Activated T-cell treated with anti-CD3 and anti-CD28 coated beads for 1 hour (primary cell): ENCODE measurements at regions not wholly inside any gene's neighbourhood (a gene's known extent, or its start where the extent isn't known, plus 50 kb on each side); places are given as distances from the start of the nearest gene placed in this dataset.
"Not testable (repeated sequence)": the region's sequence is repeated elsewhere in the genome, so short reads cannot be mapped to it uniquely, and the experiment has no call there.

Experiments
- DNase-seq: peaks from one replicate; pipeline ENCODE4 v3.0.0-alpha.2; 2020; ENCODE audit warnings: low read depth

DNA sequence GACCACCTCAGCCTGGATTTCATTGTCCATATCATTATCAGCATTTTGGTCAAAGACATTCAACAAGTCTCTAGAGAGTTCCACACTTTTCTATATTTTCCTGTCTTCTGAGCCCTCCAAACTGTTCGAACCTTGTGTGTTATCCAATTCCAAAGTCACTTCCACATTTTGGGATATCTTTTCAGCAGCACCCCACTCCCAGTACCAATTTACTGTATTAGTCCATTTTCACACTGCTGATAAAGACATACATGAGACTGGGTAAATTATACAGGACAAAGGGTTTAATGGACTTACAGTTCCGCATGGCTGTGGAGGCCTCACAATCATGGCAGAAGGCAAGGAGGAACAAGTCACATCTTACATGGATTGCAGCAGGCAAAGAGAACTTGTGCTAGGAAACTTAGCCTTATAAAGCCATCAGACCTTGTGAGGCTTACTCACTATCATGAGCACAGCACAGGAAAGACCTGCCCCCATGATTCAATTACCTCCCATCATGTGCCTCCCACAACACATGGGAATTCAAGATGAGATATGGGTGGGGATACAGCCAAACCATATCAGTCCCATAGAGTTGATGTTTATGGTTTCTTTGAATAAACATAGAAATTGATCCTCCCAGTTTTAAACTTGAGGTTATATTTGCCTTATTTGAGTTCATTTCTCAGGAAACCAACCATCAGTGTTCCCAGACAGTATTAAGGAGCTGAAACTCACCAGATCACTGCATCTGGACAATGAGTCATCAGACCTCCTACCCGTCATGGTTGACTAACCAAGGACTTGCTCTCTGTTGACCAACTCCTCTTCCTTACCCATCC lies 322.7 kb upstream of the DUSP10 start:
- no peak for DNase-seq

DNA sequence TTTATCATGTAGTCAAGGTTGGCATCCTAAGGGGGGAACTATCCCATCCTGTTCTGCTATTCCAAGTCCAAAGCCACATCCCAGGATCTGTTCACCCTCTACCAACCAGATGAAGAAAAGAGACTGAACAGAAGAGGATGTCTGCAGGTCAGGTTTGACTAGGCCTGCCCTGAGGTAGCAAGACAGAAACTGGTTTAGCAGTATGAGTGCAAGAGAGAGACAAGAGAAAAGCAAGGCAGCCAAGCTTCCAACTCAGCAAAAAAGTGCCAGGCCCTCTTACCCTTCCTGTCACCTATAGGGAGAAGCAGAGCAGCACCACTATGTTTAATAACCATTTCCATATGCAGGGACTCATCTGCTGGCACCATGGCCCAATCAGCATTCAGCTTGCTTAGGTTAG lies 320.8 kb upstream of the DUSP10 start:
- DNase-seq, result no peak

DNA sequence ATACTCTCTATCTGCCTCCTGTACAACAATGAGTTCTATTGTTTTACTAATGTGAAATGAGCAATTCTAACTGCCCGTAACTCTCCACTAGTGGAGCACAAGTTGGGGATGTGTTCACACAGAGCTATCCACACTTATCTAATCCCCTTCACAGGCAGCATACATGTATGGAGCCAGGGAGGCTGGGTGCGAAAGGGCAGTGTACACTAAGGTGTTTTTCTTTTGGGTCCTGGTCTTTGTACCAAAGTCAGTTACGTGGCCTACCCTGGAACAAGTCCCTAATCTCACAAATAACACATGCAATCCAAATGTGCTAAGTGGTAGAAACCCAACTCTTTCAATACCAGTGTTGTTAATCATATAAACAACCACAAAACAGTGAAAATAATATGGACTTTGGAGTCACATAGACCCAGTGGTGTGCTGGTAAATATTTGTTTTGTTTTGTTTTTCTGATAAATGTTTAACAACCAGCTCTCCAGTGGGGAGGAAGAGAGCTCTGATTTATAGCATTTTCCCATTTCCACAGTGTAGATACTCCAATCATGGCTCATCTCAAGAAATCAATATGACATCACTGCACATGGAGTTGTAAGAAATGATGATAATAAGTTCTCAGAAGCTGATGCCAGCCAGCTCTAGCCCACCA lies 319.9 kb upstream of the DUSP10 start:
- no peak for DNase-seq

DNA sequence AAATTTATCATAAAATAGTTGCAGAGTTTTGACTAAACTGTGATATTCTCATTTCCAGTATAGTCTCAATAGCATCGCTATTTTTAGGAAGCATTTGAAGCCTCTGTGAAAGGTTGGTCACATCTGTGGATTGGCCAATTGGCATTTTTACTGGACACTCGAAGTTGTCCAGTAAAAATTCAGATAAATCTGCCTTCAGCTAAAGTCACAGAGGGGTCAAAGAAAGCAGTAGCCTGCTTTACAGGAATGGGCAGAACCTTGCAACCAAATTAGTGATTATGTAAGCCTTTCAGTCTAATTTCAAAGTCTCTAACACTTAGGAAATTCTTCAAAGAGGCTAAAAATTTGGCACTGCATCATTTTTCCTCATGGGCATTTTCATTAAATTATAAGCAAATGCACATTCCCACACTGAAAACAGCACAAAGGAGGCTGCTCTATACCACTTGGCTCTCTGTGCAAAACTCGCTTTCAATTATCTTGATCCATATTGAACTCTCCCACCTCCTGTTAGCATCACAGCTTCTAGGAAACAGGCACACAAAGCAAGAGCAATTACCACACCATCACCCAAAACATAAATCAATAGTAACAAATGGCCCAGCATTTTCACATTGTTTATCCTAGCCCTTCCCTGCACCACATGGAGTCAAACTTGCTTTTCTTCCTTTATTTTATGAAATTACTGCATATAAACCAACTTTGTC lies 318.5 kb upstream of the DUSP10 start:
- DNase-seq, result no peak

DNA sequence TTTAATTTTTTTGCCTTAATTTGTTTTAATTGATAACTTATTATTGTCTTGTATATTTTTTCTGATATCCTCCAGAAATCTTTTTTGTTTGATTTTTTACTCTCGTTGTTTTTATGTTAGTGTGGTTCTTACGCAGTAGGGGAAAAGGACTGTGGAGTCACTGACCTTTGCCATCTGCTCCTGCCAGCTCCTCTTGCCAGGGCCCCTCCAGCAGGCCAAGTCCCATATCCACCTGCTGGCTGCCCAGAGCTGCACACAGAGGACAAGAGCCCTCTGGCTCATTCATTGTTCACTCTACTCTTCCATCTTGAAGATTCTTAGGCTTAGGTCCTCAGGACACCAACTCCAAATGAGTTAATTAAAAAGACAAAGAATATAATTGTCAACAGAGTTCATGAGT lies 316.4 kb upstream of the DUSP10 start:
- DNase-seq, result no peak

DNA sequence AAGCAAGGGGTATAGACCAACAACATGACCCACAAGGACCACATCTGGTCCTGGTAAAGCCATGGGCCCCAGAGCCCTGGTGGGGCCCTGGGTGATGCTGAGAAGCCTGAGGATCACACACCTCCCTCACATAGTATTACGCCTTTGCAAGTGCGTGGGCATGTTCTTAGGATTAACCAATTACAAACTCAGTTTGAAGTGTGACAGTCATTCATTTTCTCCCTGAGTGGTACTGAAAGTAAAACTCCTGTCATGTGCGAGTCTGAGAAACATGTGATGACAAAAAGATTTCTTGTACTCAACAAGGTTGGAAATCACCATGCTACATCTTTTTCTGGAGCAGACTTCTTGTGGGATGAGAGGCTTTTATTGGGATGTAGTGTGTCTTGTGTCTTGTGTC lies 315.3 kb upstream of the DUSP10 start:
- DNase-seq, result no peak

DNA sequence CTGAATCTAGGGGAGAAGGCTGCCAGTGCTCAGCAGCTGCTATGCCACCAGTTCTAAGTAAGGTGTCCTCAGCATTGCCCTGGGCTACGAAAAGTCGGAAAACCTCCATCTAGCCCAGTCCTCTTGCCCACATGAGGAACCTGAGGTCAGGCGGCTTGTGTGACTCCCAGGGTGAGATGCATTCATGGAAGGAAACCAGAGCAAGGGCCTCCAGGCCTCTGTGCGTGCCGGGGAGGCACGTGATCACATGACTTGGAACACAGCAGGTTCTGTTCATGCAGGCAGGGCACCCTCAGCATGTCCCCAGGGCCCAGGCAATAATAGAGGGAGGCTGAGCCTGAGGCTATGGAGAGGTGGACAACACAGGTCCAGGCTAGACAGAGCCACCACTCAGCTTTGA lies 312.5 kb upstream of the DUSP10 start:
- DNase-seq, result no peak

DNA sequence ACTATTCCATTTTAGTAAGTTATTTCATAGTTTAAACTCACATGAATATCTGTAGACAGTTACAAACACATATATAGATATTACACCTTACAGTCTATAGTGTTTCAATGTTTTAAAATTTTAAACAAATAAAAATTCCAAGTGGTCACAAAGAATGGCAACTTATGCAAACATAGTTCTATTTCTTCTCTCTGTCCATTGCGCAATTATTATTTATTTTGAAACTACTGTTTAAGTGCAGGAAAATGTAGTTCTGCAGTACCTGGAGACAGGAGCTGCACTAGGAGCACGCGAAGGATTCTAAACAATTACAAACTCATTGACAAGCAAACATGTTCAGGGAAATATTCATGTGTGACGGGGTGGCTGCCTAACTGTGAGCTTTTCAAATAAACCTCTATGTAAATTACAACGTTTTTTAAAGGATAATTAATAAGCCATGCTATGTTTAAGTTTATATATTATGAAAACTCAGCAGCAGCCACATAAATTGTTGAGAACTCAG lies 312.0 kb upstream of the DUSP10 start:
- DNase-seq, result no peak

DNA sequence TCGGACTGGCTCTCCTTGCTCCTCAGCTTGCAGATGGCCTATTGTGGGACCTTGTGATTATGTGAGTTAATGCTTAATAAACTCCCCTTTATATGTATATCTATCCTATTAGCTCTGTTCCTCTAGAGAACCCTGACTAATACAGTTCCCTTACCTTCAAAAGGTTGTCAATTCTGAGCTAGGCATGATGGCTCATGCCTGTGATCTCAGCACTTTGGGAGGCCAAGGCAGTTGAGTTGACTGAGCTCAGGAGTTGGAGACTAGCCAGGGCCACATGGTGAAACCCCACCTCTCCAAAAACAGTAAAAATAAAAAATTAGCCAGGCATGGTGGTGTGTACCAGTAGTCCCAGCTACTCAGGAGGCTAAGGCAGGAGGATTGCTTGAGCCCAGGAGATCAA lies 309.4 kb upstream of the DUSP10 start:
- DNase-seq, result not testable (repeated sequence)

DNA sequence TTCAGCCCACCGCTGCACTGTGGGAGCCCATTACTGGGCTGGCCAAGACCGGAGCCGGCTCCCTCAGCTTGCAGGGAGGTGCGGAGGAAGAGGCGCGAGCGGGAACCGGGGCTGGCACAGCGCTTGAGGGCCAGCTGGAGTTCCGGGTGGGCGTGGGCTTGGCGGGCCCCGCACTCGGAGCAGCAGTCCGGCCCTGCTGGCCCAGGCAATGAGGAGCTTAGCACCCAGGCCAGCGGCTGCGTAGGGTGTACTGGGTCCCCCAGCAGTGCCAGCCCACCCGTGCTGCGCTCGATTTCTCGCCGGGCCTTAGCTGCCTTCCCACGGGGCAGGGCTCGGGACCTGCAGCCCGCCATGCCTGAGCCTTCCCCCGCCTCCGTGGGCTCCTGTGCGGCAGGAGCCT lies 307.8 kb upstream of the DUSP10 start:
- DNase-seq, result not testable (repeated sequence)

DNA sequence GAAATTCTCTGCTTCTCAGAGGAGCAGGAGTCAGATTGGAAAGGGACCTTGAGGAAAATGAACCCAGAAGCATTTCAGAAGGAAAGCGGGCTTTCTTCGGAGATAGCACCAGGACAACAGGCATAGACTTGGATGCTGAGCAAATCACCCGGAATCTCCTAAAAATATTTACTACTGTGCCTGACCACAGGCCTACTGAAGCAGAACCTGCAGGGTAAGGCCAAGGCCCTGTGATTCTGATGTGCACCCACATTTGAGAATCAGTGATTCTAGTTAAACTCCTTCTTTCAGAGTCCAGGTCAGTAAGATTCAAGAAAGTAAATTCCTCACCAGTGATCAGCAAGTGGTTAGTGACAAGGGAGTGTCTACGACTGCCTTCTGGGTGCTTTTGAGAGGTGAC lies 307.3 kb upstream of the DUSP10 start:
- no peak for DNase-seq

DNA sequence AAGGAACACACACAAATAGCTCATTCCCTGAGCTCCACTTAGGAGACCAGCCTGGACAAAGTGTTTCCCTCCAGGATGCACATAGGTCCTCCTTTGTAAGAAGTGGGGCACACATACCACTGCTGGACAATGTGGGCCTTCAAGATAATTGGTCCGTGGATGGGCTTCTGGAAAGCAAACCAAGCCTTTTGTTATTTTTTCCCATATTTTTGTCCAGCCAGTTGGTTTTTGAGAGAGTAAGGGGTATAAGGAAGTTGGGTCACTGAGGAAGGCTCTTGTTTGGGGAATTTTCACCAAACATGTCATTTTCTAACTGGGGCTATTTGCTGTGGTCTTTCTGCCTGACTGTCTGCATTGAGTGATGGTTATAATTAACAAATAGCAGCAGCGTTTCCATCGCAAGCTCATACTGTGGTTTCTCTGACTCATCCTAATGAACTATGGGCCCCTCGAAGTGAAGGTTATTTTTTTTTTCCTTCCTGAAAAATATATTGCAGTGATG lies 306.3 kb upstream of the DUSP10 start:
- no peak for DNase-seq

DNA sequence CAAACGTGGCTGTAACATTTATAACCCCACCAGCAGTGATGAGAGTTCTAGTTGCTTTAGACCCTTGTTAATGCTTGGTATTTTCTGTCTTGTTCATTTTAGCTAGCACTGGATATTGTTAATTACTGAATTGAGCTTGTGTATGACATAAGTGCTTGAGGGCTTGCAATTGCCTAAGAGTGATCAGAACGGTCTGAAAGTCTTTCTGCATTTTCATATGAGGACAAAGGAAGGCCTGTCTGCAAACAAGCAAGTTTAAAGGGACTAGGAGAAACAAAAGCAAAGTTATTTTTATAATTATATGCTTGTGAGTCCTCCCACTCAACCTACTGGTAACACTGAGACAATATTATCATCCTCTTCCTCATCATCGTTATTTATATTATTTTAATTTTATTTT lies 305.5 kb upstream of the DUSP10 start:
- DNase-seq, result no peak

DNA sequence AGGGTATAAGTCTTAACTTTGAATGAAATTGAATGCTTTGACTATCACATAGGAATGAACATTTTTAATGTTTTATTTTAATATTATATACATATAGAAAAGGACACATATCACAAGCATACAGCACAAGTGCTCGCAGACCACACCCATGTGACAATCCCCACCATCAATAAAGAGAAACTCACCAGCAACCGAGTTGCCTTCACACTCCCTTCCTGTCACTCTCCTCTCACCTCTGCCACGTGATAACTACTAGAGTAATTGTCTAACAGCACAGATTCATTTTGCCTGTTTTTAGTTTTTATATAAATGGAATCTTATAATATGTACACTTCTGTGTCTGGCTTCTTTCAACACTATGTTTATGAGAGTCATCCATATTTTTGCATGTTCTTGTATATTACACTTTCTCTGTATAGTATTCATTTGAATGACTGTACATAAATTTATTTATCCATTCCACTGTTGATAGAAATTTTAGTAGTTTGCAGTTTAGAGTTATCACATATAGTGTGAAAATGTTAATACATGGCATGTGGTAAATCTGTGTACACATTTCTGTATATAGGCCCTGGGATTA lies 304.9 kb upstream of the DUSP10 start:
- DNase-seq, result no peak

DNA sequence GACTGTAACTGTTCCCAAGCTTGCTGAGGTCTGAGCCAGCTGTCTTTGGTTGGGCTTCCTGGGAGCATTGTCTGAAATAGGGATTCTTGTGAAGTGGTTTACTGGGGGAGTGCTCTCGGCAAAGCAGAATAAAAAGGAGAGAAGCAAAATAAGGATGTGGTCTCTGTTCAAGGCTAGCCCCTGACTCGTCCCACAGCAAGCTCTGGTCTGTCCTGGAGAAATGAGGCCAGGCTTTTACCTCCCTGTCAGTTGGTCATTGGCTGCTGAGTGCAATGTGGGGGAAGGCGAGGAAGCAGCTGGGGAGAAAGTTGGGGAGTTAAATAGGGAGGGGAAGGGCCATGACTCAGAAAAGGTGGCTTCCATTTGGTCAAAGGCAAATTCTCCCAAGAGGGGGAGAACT lies 303.9 kb upstream of the DUSP10 start:
- no peak for DNase-seq

DNA sequence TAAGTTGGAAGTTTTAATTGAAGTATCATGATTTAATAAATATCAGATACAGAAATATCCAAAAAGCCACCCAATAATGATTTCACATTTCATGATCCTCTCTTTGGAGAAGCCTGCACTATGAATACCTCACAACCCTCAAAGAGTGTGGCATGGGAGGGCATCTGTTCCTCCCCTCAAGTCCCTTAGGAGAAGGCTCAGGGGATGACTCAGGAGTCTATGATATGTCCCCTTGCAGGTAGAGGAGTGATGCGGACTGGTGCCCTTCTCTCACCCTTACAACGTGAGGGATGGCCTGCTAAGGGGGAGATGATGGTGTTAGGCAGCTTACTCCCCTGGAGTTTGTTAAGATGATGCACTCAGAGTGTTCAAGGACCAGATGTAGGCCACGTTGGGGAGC lies 303.3 kb upstream of the DUSP10 start:
- DNase-seq, result no peak

DNA sequence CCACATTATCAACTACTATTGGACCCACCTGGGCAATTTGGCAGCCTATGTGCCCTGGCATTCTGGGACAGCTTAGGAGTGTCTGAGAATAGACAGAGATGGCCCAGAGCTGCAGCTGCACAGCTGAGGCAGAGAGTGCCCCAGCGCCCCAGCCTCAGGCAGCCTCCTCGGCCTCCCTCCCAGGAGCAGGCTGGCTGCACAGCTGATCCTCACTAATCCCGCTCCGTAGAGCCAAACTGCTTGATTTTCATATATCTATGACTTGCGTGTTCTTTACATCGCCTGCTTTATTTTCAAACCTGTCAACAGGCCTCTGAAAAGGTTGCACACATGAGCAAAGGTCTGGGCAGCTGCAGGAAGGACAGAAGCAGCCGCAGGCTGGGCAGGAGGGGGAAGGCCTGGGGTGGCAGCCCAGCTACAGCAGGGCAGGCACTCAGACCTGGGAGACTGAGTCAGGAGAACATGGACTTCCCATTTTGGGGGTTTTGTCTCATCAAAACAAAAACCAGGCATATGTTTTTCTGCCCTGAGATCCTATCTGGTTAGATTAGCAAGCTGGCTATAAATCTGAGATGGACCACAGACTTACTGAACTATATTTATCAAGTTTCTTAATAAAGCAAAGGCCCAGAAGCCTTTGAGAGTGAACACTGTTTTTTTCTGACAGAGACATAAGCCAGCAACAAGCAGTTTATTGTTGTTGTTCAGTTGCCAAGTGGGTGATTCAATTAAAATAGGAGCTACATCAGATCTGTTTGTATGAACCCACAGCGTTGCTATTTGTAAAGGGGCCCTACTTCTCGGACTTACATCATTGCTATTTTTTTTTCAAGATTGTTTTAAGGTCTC lies 301.8 kb upstream of the DUSP10 start:
- no peak for DNase-seq

DNA sequence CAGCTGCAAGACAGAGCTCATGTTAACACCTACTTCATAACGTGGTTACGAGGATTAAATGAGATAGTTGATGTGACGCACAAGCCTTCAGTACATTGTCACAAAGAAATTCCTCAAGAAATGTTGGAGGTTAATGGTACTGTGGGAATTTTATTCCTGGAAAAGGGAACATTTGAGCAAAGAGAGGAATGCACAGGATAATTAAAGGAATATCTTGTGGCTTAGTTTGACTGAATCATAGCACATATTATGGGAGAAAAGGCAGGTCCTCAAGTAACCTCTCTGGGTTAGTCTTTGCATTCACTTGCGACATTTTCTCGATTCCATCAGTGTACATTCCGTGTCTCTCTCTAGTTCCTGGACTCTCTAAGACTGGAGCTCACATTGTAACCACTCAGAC lies 300.2 kb upstream of the DUSP10 start:
- DNase-seq, result no peak

DNA sequence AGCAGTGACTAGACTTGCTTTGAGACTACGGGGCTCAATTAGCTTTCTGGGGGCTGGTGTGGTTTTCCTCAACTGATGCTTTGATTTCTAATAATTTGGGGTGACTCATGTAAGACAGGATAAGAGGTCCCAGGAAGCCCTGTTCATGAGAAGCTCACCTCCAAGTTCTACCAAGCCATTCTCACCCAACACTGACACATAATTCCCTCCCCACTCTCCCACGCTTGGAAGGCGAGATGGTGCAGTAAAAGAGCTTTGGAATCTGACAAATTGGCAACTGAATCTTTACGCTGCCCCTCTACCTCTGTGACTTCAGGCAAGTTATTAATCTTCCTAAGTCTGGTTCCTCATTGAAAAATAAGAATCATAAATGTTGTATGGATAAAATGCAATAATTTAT lies 299.1 kb upstream of the DUSP10 start:
- DNase-seq, result no peak

DNA sequence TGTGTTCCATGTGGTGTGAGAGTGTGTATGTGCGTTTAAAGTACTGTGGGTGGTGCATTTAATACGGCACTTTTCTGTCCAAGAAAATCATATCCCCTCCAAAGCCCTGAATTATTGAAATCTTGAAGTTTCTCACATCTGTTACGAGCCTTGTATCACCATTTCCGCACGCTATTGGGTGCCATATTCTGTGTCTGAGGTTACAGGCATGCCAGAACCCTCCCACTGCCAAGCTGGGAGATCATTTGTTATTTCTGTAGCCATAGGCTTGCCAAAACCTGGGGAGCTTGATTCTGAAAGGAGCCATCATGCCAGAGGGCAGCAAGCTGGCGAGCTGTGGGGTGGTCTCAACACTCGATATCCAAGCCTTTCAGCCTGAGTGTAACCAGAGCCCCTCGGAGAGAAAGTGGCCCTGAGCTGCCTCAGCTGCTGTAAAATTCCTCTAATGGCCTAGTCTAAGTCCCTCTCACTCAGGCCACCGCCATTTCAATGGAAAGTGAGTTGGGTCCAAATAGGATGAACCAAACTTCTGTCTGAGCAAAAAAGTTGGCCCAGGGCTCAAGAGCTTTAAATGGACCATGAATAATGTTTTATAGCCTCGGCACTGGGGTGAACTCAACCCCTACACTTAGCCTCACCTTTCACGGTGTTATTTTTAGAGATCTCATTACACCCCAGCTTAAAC lies 298.4 kb upstream of the DUSP10 start:
- no peak for DNase-seq

DNA sequence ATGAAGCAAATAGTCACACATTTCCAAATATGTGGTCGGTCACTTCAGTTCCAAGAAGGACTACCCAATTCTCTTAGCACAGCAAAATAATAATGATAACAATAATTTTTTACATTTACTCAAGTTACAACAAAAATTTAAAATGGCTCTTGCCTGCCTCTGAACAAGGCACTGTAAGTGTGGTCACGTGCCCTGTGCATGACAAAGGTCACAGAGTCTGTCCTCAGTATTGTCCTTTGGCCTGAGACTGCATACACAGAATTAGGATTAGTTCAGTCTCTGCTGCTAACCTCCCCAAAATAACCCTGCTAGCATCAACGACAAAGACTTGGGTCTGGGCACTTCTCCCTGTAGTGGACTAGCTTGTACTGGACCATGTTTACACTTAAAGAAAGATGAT lies 297.1 kb upstream of the DUSP10 start:
- DNase-seq, result no peak
